Sciatic nerve (tissue), 2 donors: ENCODE measurements at regions not wholly inside any gene's neighbourhood (a gene's known extent, or its start where the extent isn't known, plus 50 kb on each side); places are given as distances from the start of the nearest gene placed in this dataset.
"Not testable (repeated sequence)": the region's sequence is repeated elsewhere in the genome, so short reads cannot be mapped to it uniquely, and the experiment has no call there.

ENCODE experiments used
- ATAC-seq: fragments of 200-7000 bp; cut with Tn5 transposase; one replicate; pipeline ENCODE4 v1.9.1; 2020; ENCODE audit warnings: mild to moderate bottlenecking, moderate library complexity
- DNase-seq: peaks from one replicate; pipeline ENCODE4 v3.0.0-alpha.2; 2020; ENCODE audit warnings: low spot score
- intact Hi-C: fragments of 100-400 bp; cut with DNase I; formaldehyde crosslinking; loops from one replicate; pipeline ENCODE4 v1.14.2; 2022
- donor health status: DM: no; HTN: no; CAD: no.
- donor health status: DM: no; HTN: no; CAD: no.

GRCh38 chr6:23663096-23663495, 462.9 kb upstream of the NRSN1 start:
- DNase-seq = no peak
- intact Hi-C loops = no loop called here
- ATAC-seq = no peak

- no peak for DNase-seq
- intact Hi-C loops = no loop called here
- no peak for ATAC-seq
These were observed 462.4 kb upstream of the NRSN1 start for GRCh38 chr6:23663652-23664051.

DNA sequence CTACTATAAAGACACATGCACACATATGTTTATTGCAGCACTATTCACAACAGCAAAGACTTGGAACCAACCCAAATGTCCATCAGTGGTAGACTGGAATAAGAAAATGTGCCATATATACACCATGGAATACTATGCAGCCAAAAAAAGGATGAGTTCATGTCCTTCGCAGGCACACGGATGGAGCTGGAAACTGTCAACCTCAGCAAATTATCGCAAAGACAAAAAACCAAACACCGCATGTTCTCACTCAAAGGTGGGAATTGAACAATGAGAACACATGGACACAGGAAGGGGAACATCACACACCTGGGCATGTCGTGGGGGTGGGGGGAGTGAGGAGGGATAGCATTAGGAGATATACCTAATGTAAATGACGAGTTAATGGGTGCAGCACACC, 460.1 kb upstream of the NRSN1 start:
- DNase-seq, ATAC-seq, intact Hi-C loops: not testable (repeated sequence)

DNA sequence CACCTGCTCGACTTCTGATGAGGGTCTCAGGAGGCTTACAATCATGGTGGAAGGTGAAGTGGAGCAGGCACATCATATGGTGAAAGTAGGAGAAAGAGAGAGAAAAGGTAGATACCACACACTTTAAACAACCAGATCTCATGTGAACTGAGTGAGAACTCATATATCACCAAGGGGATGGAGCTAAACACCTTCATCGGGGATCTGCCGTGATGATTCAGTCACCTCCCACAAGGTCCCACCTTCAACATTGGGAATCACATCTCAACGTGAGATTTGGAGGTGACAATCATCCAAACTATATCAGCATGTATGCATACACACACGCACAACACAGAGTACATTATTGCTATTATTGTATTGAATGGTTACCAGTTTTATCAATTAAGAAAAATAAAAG, 453.3 kb upstream of the NRSN1 start:
- intact Hi-C loops = no loop called here
- no peak for ATAC-seq
- DNase-seq = no peak

- intact Hi-C loops = no loop called here
- DNase-seq = no peak
- no peak for ATAC-seq
These were observed 447.4 kb upstream of the NRSN1 start for GRCh38 chr6:23678626-23679025.

DNA sequence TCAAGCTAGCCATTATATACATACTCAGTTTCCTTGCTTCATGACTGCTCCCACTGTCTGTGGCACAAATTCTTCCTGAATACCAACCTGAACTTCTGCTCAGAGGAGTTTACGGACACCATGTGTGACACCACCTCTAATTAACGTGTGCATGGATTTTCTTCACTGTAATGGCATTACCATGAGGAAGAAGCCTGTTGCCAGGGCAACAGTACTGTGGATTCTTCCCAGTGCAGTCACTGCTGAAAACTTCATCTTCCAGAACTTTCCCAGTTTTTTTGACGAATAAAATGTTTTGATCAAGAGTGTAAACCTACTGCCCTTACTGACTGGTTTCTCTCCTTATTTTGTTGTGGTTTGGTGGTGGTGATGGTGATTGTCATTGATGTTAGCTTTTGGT, 444.3 kb upstream of the NRSN1 start:
- DNase-seq = no peak
- ATAC-seq = no peak
- intact Hi-C loops = no loop called here

- no peak for ATAC-seq
- intact Hi-C loops = no loop called here
- no peak for DNase-seq
These were observed 437.4 kb upstream of the NRSN1 start for GRCh38 chr6:23688650-23689049.

GRCh38 chr6:23690453-23691049, 435.5 kb upstream of the NRSN1 start:
- no peak for DNase-seq
- no peak for ATAC-seq
- intact Hi-C loops = no loop called here

GRCh38 chr6:23692184-23692583, 433.8 kb upstream of the NRSN1 start:
- DNase-seq = no peak
- intact Hi-C loops = no loop called here

GRCh38 chr6:23696992-23697391, 429.0 kb upstream of the NRSN1 start:
- ATAC-seq (no peak), DNase-seq (no peak)
- intact Hi-C loops = no loop called here

More at GRCh38 chr6:23692184-23692583, 433.8 kb upstream of the NRSN1 start:
- no peak for ATAC-seq

- intact Hi-C loops = no loop called here
- ATAC-seq (no peak), DNase-seq (no peak)
These were observed 421.4 kb upstream of the NRSN1 start for GRCh38 chr6:23704479-23705052.

DNA sequence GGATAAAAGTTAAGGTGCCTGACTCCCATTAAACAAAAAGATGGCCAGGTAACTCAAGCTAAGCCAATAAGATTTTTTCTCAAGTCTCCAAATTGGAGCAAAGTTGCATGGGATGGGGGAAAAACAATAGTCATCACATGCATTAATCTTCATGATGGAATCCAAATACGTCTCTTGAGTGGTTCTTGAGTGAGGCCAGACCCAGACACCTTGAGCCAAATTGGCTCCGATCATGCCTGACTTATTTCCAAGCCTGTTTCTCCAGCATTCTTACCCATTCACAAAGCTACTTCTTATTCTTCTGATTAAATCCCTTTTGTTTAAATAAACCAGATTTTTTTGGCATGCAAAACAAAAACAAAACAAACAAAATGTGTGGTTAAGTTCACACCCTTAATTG, 420.3 kb upstream of the NRSN1 start:
- ATAC-seq = no peak
- DNase-seq = no peak
- intact Hi-C loops = no loop called here

GRCh38 chr6:23712756-23713155, 413.3 kb upstream of the NRSN1 start:
- intact Hi-C loops = no loop called here
- no peak for ATAC-seq
- DNase-seq = no peak

GRCh38 chr6:23713211-23713610, 412.8 kb upstream of the NRSN1 start:
- intact Hi-C loops = no loop called here
- ATAC-seq = no peak
- DNase-seq = no peak

- no peak for DNase-seq
- intact Hi-C loops = no loop called here
- no peak for ATAC-seq
These were observed 397.3 kb upstream of the NRSN1 start for GRCh38 chr6:23728707-23729106.

- intact Hi-C loops = no loop called here
- DNase-seq (no peak), ATAC-seq (no peak)
These were observed 394.4 kb upstream of the NRSN1 start for GRCh38 chr6:23731609-23732008.

- ATAC-seq (no peak), DNase-seq (no peak)
- intact Hi-C loops = no loop called here
These were observed 393.5 kb upstream of the NRSN1 start for GRCh38 chr6:23732521-23732920.

- DNase-seq (no peak), ATAC-seq (peak; percentile 56)
- intact Hi-C loops = no loop called here
These were observed 390.9 kb upstream of the NRSN1 start for GRCh38 chr6:23735151-23735550.

- ATAC-seq = peak; percentile 97
- intact Hi-C loops = no loop called here
- no peak for DNase-seq
These were observed 389.4 kb upstream of the NRSN1 start for GRCh38 chr6:23736577-23736976.

- DNase-seq (no peak), ATAC-seq (no peak)
- intact Hi-C loops = no loop called here
These were observed 378.8 kb upstream of the NRSN1 start for GRCh38 chr6:23747239-23747638.

DNA sequence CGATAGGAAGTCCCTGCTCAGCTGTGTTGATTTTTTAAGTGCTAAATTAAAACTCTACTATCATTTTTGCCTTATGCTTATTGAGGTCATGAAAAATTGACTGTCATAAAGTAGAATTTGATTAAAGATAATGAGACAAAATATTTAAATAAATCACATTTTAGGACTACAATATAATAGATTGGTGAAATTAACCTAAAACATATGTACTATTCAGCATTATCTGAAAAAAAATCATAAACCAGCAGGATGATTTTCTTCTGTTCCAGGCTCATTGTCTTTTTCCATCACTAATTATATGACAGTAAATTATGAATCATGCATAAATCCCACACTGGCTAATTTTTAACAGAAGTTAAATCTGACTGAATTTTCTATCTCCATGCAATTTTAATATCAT, 373.6 kb upstream of the NRSN1 start:
- no peak for DNase-seq
- intact Hi-C loops = no loop called here
- no peak for ATAC-seq
